ENCODE measurements at regions not wholly inside any gene's neighbourhood (a gene's known extent, or its start where the extent isn't known, plus 50 kb on each side); places are given as distances from the start of the nearest gene placed in this dataset.
"Not testable (repeated sequence)": the region's sequence is repeated elsewhere in the genome, so short reads cannot be mapped to it uniquely, and the experiment has no call there.

GRCh38 chr17:5896215-5896614, 174.0 kb upstream of the WSCD1 start:
- no peak for DNase-seq

DNA sequence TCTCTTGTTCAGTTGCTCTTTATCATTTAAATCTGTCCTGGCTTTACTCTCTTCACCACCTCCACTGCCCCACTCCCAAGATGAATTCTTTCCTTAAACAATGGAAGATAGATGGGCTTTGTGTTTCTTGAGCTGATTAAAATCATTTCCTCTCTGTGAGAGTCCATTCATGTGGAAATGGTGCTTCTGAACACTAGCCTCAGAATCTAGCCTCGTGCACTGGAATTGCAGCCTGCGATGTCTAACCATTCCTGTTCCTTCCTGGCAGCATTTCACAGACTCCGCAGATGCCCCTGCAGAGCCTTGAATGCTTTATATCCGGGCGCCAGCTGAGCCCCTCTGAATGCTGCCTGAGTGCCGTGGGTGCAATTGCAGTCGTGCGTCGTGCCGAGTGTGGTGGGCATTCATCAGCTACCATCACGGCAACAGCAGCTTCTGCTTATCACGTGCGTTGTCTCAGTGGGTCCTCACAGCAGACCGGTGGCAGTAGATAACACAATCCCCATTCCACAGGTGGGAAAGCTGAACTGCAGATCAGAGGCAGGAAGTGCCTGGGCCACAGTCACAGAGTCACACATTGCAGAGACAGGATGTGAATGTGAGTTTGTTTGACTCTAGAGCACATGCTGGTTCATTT, 172.8 kb upstream of the WSCD1 start:
- DNase-seq = peak in 6 of 58 donors; percentile 10 to 23 (median 12)

DNA sequence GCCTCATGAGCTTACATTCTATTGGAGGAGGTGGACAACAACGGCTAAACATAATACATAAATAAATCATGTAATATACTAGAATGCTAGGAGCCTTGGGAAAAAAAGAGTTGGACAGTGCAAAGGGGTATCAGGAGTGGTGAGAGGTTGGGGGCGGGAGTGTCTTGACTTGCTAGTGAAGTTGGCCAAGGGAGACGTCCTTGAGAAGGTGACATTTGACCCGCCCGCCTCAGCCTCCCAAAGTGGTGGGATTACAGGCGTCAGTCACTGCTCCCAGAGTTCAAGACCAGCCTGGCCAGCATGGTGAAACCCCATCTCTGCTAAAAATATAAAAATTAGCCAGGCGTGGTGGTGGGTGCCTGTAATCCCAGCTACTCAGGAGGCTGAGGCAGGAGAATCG, 172.2 kb upstream of the WSCD1 start:
- not testable (repeated sequence) for DNase-seq

DNA sequence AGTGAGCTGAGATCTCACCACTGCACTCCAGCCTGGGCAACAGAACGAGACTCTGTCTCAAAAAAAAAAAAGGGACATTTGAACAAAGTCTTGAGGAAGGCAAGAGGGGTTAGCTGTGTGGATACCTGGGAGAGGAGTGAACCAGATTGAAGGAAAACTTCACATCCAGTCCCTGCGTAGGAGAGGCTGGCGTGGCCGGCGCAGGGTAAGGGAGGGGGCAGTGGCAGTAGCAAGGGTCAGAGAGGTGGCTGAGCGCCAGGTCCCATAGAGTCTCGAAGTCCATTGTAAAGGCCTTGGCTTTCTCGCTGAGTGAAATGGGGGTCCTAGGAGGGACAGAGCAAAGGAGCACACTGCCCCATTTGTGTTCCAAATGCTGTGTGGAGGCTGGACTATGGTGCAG, 171.8 kb upstream of the WSCD1 start:
- no peak for DNase-seq

DNA sequence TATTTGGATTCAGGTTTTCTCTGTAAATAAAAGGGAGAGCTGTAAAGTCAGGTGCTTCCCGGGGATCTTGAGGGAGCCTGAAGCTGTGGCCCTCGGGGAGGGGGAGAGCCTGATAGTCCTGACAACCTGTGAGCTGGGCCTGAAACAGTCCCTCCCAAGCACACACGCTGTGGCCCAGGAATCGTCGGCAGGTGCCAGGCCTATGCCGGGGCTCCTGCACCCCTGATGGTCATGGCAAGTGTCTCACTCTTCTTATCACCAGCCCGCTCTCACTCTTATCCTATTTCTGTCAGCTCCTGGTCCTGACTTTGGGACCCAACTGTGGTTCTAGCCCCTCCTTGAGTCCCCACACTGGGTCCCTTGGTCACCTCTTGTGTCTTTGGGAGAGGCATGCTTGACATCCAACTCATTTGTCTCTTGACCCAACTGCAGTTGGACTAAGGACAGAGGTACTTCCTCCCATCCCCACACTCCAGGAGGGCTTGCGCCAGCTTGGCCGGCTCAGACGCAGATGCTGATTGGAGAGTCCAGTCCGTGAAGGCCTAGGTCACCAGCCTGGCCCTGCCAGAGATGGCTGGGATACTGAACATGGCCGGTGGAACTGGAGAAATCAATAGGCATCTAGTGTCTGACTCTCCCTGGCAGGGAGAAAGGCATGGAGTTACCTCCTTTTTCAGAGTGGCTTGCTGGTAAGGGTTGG, 170.5 kb upstream of the WSCD1 start:
- DNase-seq = no peak

DNA sequence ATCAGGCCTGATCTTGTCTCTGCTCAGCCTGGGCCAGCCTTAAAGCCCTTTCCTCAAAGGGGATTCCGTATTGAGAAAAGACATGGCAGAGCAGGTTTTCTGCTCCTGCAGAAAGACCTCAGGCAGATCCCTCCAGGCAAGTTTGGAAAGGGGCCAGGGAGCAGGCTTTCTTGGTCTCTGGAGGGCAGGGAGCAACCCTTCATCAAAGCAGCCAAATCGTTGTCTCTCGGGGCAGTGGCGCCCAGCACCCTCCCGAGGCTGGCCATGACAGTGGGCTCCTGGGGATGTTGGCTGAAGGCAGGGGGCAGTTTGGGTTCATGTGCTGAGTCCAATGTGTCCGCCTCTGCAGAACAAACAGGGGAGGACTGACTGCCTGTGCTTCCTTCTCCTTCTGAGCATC, 168.4 kb upstream of the WSCD1 start:
- no peak for DNase-seq

DNA sequence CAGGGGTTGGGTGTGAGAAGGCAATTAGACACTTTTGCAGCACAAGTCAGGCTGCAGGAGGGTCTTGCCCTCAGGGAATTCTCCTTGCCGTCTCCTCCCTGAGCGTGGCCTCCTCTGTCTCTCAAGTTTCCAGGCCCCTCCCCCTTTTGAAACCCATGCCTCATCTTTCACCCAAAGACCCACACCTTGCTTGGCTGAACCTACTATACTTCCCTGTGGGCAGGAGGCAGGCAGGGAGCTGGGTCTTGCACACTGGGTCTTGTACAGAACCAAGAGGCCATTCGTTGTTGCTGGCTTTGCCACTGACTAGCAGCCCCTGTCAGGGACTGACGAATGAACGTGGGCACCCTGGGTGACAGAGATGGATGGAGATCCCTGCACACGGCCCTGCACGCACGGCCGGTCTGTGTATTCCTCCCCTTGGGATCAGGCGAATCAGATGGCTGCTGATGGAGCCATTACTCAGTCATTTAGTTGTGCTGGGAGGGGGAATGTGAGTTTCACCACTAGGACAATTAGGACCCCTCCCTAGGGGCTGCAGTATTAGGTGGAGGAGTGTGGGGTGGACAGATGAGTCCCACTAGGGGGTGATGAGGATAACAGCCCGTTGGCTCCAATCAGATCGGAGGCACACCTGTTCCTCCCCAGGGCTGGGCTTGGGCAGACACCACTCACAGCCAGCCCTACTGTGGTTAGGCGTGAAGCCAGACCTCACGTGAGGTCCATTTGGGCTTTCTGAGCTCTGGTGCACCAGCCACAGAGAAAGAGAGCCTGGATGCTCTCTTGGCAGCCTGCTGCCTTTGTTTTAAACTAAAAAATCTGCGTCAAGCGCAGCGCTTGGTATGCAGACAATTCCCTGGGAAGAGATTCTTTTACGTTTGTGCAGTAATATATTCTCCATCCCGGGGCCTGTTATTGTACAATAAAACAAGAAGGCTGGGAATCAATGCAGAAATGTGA, 167.7 kb upstream of the WSCD1 start:
- no peak for DNase-seq

- no peak for DNase-seq
These were observed 158.3 kb upstream of the WSCD1 start for GRCh38 chr17:5911919-5912318.

DNA sequence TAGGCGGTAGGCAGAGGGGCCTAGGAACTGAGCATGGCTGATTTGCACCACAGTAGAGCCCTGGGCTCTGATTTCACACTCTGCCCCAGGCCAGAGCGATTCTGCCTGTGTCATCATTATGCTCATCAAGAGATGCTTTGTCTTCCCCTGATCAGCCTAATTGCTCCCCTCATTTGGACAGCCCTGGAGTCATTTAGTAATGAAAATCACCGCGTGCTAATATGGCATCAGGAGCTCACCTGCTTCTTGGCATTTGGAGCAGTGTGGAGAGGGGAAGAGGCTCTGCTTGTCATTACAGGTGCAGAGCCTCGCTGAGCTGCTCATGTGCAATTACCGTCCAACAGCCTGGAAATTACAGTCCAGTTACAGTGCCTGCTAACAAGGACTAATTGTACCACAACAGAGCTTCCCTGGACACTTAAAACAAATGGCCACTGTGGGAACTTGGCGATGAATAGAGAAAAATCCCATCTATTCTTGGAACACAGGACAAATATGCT, 157.1 kb upstream of the WSCD1 start:
- peak in 31 of 58 donors; percentile 8 to 85 (median 48) for DNase-seq

DNA sequence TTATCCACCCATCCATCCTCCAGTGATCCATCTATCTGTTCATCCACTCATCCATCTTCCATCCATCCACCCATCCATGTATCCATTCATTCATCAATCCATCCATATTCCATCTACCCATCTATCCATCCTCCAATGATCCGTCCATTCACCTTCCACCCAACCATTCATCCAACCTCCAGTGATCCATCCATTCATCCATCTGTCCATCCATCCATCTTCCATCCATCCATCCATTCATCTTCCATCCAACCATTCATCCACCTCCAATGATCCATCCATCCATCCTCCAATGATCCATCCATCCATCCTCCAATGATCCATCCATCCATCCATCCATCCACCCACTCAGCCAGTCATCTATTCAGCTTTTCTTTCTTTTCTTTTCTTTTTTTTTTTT, 156.5 kb upstream of the WSCD1 start:
- no peak for DNase-seq

- DNase-seq = no peak
These were observed 154.8 kb upstream of the WSCD1 start for GRCh38 chr17:5915337-5915736.

- no peak for DNase-seq
These were observed 151.1 kb upstream of the WSCD1 start for GRCh38 chr17:5919089-5919488.

GRCh38 chr17:5921512-5922282, 148.5 kb upstream of the WSCD1 start:
- DNase-seq = peak in 2 of 58 donors; percentile 27 to 32

- DNase-seq = no peak
These were observed 147.7 kb upstream of the WSCD1 start for GRCh38 chr17:5922476-5922875.

DNA sequence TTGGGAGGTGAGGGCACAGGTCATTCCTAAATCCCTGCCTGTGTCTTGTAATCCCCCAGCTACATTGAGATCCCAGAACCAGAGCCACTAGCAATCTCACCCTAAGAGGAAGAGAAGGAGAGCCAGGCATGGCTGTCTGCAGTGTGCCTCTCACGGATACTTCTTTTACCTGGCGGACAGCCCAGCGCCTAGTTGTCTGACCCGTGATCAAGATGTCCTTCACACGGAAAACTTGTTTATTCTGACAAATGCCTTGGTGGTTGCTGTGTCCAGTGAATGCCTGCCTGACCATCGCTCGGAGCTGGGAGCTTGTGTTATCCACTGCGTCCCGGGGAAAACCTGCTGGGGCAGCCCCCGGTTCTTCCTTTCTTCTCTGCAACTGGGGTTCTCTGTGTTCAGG, 140.5 kb upstream of the WSCD1 start:
- DNase-seq = no peak

GRCh38 chr17:5930555-5930954, 139.6 kb upstream of the WSCD1 start:
- not testable (repeated sequence) for DNase-seq

DNA sequence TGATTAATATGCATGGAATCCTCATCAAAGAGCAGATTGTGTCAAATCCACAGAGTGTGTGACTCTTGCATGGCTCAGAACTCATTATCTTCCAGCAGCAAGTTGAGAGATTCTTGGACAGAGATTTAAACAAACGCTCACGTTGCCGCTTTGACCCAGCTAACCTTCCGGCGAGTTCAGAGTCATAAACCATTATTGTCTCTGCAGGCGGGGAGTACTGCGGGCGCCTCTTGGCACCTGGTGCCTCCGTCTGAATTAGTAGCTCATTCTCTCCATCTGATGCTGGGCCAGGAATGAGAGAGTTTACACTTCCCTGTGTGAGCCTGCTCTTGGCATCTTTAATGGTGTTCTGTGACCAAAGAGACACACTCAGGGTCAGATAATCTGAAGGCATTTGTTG, 138.6 kb upstream of the WSCD1 start:
- DNase-seq = peak in 16 of 58 donors; percentile 5 to 32 (median 14)

DNA sequence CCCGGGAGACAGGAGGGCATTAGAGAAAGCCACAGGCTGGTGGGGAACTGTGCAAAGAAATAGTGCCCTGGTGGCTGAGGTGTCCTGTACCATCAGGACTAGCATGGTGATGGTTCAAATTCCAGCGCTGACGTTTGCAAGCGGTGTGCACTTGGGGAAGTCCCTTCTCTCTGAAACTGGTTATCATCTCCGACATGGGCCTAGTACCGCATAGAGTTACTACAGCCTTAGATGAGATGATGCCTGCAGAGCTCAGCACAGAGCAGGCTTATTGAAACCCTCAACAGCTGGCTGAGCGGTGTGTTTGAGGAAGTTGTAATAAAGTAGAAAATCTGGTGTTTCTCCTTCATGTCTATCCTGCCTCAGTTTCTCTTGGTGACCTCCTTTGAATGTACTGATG, 136.7 kb upstream of the WSCD1 start:
- no peak for DNase-seq

- DNase-seq = no peak
These were observed 128.9 kb upstream of the WSCD1 start for GRCh38 chr17:5941258-5941657.

- no peak for DNase-seq
These were observed 127.5 kb upstream of the WSCD1 start for GRCh38 chr17:5942687-5943086.

DNA sequence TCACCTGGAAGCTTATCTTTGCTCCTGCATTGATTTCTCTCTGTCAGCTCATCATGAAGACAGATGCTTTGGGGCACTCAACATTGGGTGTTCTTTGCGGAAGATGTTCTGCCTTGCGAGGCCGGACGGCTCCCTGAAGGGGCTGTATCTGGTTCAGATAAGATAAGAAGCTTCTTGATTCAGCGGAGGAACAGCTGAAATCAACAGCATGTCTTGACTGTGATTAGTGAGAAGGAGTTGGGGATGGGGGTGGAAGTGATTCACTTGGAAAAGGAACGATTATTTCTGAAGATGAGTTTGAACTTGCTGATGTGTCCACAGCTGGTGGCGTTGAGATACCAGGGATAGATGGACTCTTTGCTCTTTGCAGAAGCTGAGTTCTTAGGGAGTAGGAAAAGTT, 126.9 kb upstream of the WSCD1 start:
- no peak for DNase-seq
